SH-SY5Y (cell line): ENCODE measurements at regions not wholly inside any gene's neighbourhood (a gene's known extent, or its start where the extent isn't known, plus 50 kb on each side); places are given as distances from the start of the nearest gene placed in this dataset.

Experiments
- GATA2 ChIP-seq: IDR thresholded peaks from 2 replicates; pipeline ENCODE4 v1.6.1; 2011; ENCODE audit warnings: mild to moderate bottlenecking, low read depth, low read length
- GATA3 ChIP-seq: IDR thresholded peaks from 2 replicates; pipeline ENCODE4 v1.6.1; 2011; ENCODE audit warnings: low read depth, mild to moderate bottlenecking, low read length, moderate library complexity

DNA sequence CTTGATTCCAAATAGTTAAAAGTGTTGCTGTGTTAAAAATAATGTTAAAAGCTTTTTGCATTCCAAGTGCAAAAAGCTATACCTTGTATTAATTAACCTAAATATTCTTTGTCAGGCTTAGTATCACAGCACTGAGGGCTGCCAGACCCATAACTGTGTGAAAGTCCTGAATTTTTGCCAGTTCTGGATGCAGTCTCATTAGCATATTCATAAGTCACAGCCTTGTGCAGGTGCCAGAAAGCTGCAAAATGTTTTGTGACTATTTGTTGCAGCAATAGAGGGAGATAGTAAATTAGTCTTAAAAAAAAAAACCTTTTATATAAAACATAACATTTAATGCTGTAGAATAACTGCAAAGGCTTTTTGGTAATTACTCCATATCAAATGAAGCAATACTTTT, 56.6 kb downstream of the SLITRK1 start:
- TF ChIP-seq GATA3 (no peak), GATA2 (no peak)

DNA sequence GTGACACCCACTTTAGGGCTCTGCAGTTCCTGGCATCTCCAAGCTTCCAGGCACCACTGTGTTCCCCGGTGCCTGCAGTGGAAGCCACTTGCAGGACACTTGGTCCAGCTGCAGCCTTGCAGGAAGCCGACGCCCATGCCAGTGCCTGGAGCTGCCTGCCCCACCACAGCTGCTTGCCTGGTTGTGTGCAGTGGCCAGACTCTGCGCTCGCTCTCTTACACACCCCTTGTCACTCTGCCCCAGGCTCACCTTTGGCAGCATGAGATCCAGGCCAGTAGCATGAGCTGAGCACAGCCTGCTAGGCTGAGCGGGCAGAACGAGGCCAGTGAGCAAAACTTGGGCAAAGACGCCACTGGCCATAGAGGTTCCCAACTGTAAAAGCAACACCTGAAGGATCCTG, 57.7 kb downstream of the SLITRK1 start:
- TF ChIP-seq GATA3 = no peak
- TF ChIP-seq GATA2 = no peak

DNA sequence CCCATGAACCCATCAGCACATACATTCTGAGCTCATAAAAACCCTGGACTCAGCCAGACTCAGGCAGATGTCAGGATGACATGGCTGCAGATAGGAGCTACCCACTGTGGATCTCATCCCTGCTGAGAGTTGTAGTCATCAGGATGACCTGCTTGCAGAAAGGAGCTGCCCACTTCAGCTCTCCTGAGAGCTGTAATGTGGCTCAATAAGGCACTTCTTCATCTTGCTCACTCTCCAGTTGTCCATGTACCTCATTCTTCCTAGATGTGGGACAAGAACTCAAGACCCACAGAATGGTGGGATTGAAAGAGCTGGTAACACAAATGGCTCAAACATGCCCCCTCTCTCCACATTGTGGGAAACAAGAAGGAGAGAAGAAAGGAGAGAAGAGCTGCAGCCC, 58.2 kb downstream of the SLITRK1 start:
- TF ChIP-seq GATA2 = no peak
- no peak for TF ChIP-seq GATA3

DNA sequence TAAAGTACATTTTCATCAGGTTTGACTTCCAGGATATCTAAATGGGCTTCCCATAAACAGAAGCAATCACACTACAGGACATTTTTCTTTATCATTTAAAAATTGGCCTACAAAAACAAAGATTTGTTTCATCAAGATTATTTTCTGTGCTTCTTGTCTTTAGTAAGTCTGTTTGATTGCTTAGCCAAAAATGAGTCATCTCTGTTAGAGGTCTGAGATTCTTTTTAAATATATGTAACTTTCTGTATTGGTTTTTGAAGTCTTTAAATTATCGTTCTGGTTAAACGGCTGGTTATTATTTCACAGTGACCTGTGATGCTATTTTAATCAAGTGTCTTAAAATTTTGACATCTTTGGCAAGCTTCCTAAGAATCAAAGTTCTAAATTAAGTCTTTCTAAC, 62.7 kb downstream of the SLITRK1 start:
- TF ChIP-seq GATA3 (no peak), GATA2 (no peak)

DNA sequence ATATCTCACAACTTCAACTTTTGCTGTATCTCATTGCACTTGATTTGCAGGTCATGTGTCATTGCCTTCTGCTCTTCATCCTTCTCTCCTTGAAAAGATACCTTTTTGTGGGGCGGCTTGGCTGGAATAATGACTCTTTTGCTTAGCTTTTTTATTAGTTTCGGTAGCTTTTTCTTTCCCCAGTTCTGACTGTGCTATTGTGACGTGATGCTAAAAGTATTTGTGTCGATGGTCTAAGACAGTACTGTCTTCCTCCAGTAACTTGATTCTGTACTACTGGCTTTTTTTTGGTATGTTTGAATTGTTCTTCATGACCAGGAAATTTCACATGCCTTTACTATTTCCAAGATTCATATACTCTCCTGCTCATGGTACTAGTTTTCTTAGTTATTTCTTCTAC, 63.1 kb downstream of the SLITRK1 start:
- TF ChIP-seq GATA3 = no peak
- no peak for TF ChIP-seq GATA2

DNA sequence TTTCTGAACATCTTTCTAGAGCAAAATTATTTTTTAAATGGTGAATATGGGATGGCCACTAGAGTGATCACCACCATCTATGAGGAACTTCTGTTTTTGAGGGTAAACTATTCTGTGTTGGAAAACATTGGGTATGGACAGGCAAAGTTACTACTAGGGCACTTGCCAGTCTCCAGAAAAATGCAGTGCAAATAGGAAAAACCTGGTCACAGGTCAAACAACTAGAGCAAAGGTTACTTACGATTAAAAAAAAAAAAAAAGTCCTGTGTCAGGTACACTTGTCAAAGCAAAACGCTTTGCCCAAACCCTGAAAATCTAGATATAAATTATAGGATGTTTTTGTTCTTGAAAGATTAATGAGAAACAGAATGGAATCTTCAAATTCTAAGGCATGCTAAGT, 66.2 kb downstream of the SLITRK1 start:
- no peak for TF ChIP-seq GATA2
- TF ChIP-seq GATA3 = no peak

DNA sequence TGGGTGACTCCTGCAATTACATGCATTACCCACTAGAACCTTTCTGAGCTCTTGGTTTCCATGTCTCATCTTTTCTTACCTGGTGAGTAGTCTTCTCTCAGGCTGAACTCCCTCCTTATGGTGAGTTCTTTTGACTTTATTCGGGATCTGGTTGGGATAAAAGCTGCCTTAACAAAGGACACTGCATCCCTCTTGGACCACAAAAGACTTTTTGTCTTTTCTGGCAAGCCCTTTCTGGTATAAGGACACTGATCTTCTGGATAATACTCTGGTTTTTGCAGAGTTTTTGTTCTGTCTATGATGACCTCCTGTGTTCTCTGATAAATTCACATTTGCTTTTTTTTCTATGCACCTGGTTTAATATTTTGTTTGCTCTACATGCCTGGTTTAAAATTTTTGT, 66.7 kb downstream of the SLITRK1 start:
- no peak for TF ChIP-seq GATA3
- no peak for TF ChIP-seq GATA2

DNA sequence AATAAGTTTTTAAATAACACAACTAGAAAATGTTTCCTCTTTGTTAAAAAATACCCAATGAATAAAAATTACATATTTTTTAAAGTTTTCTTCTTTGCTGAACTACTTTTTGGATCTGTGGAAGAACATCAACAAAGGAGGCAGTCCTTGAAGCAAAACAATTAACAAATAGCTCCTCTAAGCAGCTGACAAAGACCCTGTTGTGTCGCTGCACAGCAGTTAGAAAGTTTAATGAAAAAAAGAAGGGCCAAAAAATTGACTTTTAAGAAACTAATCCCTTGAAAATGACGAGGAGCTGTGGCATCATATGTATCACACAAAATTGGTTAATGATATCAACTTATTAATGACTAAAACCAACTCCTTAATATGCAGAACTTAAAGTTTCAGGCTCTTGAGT, 72.1 kb downstream of the SLITRK1 start:
- TF ChIP-seq GATA3 = no peak
- TF ChIP-seq GATA2 = no peak

DNA sequence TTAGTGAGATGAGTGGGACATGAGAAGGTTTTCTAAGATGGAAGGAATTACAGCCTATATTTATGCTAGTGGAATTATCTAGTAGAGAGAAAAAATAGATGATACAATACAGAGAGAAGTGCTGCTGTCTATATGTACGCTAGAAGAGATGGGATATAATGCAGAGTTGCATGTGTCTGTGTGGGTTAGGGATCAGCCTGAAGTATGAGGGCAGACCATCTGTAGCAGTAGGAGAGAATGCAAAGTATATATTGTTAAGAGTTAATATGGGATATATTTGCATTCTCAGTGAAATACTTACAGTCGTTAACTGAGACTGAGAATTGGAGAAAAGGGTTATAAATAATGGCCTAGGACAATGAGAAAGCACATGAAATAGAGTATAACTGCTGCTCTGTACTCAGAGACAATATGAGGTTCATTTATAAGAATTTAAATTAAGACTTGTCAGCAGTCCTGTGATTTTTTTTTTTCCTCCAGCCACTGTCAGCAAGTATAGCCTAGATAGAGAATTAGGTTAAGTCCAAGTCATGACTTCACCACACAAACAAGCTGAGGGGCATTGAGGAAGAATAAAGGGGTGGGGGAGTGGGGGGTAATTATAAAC, 77.8 kb downstream of the SLITRK1 start:
- TF ChIP-seq GATA2 = no peak
- TF ChIP-seq GATA3 = no peak

DNA sequence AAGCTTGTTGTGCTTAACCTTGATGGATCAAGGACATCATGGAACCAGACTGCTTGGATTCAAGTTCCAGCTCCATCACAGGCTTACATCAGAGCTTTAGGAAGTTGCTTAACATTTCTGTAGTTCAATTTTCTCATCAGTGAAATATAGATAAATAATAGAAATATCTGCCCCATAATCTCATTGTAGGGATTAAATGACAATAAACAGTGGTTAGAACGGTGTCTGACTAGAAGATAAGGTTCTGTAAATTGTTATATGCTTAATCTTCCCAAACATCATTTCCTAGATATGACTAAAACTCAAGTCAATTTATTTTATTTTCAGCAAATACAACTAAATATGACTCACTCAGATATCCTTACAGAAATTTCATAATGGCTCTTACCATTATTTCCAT, 83.5 kb downstream of the SLITRK1 start:
- TF ChIP-seq GATA2 (no peak), GATA3 (no peak)

DNA sequence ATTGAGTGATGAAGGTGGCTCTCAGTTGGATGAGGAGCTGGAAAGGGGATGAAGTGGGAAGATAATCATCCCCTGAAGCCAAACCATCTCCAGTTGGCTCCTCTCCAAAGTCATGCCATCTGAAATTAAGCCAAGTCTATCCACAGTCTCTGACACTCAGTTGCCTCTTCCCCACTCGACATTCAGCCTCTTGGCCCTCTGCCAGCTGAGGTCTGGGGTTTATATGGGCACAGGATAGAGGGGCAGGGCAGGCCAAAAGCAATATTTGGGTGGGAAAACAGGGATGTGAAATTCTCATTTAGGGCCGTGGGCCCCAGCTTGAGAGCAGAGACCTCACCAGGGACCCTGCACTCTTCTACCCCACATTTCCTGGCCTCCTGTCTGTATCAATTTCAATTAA, 85.9 kb downstream of the SLITRK1 start:
- no peak for TF ChIP-seq GATA3
- TF ChIP-seq GATA2 = no peak

DNA sequence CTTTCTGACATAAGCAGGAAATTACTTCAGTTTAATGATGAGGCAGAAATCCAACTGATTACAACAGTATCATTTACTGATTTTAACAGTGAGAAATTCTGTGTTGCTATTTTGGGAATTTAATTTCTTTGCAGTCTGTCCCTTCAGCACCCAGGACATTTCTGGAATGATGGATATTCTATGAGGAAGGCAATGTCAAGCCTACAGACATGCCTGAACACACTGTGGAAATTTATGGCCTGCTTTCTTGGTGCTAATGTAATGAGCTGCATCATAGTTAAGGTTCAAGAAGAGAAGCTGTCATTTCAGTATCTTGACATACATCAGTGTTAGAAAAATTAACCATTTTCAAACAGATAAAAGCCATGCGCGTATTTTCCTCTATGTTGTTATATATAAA, 87.7 kb downstream of the SLITRK1 start:
- TF ChIP-seq GATA2 = no peak
- TF ChIP-seq GATA3 = no peak

DNA sequence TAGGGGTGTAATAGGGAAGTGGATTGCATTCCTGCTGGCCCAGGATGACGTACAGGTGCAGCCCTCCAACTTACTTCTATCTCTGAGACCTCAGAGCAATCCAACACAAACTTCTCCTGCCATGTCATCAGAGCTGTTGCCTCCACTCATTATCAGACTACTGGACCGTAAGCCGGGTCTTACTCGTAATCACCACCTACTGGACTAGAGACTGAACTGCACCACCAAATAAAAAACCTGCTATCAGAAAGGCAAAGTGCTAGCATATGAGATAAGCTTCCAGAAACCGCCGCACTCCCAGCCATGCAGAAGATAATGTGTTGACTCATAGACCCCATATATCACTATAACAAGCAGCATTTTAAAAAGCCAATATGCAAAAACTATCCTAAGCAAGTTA, 102.0 kb downstream of the SLITRK1 start:
- TF ChIP-seq GATA2 = no peak
- no peak for TF ChIP-seq GATA3

DNA sequence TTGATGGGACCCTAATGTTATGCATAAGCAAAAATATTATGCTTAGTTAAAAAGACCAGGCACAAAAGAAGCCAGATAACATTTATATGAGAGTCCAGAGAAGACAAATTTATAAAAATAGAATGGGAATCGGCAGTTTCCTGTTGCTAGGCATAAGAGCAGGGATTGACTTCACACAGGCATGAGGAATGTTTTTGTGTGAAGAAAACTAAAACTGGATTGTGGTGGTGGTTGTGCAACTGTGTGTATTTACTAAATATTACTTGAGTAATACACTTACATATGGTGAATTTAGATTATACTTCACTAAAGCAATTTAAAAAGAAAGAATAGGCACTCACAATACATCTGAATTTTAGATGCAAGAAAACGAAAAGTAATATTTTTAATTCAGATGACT, 108.3 kb downstream of the SLITRK1 start:
- TF ChIP-seq GATA2 (no peak), GATA3 (no peak)

DNA sequence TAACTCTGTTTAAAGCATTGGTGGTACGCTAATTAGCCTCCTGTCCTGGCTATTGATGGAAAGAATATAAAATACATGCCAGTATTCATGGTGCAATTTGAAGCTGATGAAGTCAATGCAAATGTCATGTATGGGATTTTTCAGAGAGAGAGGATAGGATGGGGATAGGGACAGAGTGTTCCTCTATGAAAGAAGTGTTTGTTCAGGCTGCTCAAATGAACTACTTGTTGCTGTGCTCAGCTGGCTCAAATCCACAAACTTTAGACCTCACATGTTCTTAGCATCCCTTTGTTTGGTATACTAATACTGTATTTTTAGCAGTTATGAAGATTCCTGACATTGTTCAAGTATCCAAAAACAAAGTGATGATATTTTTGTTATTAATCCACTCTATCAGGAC, 116.5 kb downstream of the SLITRK1 start:
- TF ChIP-seq GATA2 (no peak), GATA3 (no peak)

DNA sequence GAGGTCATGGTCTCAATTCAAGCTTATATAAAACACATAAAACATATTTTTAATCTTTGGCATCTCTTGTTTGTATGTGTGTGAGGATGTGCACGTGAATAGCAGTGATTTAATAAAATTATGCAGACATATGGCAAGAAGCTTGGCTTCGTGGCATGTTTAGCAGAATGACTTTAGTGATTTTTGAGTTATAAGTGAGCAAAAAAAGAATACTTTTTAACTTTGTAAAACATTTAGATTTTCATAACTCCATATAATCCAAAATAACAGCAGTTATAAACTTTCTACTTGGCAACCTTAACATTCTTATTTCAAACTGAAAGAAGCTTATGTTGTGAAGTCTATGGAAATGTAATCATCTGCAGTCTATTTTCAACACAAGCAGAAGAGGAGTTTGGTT, 120.6 kb downstream of the SLITRK1 start:
- TF ChIP-seq GATA2 (no peak), GATA3 (no peak)

DNA sequence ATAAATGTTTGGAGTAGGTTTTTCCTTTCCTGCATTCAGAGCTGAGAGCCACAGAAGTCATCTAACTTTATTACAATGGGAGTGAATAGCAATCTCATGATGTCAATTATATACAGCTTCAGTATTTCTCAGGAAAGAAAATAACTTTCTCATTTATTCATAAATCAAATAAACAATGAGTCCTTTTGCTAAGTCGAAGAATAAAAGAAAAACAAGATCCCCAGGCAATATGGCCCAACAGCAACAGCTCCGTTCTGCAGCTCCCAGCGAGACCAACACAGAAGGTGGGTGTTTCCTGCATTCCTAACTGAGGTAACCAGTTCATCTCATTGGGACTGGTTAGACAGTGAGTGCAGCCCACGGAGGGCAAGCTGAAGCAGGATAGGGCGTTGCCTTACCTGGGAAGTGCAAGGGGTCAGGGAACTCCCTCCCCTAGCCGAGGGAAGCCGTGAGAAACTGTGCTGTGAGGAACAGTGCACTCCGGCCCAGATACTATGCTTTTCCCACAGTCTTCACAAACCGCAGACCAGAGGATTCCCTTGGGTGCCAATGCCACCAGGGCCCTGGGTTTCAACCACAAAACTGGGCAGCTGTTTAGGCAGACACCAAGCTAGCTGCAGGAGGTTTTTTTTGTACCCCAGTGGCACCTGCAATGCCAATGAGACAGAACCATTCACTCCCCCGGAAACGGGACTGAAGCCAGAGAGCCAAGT, 128.2 kb downstream of the SLITRK1 start:
- TF ChIP-seq GATA2 (no peak), GATA3 (no peak)
